ENCODE measurements at regions not wholly inside any gene's neighbourhood (a gene's known extent, or its start where the extent isn't known, plus 50 kb on each side); places are given as distances from the start of the nearest gene placed in this dataset.

DNA sequence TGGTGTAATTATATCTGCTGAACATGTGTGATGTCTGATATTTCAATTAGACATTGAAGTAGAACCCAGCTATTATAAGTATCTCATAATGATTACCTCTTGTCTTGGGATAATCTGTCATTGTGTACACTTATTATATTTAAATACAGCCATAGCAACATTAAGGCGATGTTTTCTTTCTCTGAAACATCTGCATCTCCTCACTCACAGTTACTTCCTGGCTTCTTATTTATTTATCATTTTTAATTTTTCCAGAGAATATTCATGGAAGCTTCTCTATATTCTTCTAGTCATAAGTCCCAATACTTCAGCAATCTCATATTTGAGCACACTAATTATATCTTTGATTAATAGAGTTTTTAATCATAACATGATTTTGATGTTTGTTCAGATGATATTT, 103.8 kb upstream of the FBN2 start:
- Histone ChIP-seq H3K4me2 (no peak overlapping the region), H3K4me3 (no peak overlapping the region), H3K9me3 (no peaks in the 10 kb centered on the region), H3K4me1 (no peaks in the 10 kb centered on the region), H3K27ac (no peak overlapping the region)
- FAIRE-seq: no peak
- WGBS (ENCODE audit: missing lambda C conversion rate): 84% methylated on average over 1 of the region's 1 CpG
- DNase-seq (ENCODE audit: low read depth in 1 of 2, low spot score in 1 of 2): no peak
- ChIA-PET POLR2A (no interaction called here), CTCF (no interaction called here)
- TF ChIP-seq FOXS1 (CRISPR knock-in tag; IDR thresholded peaks at IDR 0.05) (no peak), TP53 (CRISPR knock-in tag; IDR thresholded peaks at IDR 0.05) (no peak), EHF (CRISPR knock-in tag; IDR thresholded peaks at IDR 0.05) (no peak), ZSCAN20 (CRISPR knock-in tag; IDR thresholded peaks at IDR 0.05) (no peak), CHD2 (IDR thresholded peaks at IDR 0.05; ENCODE audit: low read length, partially characterized antibody) (no peak), MAFK (IDR thresholded peaks at IDR 0.05; ENCODE audit: partially characterized antibody) (no peak), HEYL (CRISPR knock-in tag; IDR thresholded peaks at IDR 0.05) (no peak), JUN (IDR thresholded peaks at IDR 0.05) (no peak), HOXA7 (CRISPR knock-in tag; IDR thresholded peaks at IDR 0.05) (no peak), ESRRA (IDR thresholded peaks at IDR 0.05; ENCODE audit: borderline replicate concordance, low read length) (no peak), TFCP2L1 (CRISPR knock-in tag; IDR thresholded peaks at IDR 0.05) (no peak), CHD4 (IDR thresholded peaks at IDR 0.05; ENCODE audit: borderline replicate concordance) (no peak), FOSB (CRISPR knock-in tag; IDR thresholded peaks at IDR 0.05) (no peak)
- TF ChIP-seq, protein P1, sequence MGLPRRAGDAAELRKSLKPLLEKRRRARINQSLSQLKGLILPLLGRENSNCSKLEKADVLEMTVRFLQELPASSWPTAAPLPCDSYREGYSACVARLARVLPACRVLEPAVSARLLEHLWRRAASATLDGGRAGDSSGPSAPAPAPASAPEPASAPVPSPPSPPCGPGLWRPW (IDR thresholded peaks at IDR 0.05): no peak
- TF ChIP-seq, protein P2, sequence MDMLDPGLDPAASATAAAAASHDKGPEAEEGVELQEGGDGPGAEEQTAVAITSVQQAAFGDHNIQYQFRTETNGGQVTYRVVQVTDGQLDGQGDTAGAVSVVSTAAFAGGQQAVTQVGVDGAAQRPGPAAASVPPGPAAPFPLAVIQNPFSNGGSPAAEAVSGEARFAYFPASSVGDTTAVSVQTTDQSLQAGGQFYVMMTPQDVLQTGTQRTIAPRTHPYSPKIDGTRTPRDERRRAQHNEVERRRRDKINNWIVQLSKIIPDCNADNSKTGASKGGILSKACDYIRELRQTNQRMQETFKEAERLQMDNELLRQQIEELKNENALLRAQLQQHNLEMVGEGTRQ (IDR thresholded peaks at IDR 0.05): no peak
- ATAC-seq: no peak

DNA sequence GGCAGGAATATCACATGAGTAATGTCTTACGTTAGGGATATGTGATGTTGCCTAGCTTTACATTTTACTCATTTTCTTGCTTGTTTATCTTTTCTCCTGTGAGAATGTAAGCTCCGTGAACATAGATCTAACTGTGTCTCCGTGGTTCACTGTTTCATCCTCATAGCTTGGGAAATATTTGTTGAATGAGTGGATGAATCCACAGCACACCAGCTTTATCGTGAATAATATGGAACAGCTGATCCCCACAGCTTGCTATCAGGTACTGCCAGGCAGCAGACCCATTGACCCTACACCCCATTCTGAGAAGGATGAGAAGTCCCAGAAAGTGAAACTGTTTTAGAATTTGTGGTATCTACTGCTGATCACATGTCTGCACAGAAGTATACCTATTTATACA, 106.8 kb upstream of the FBN2 start:
- Histone ChIP-seq H3K27ac (0 out of 6 replicates have a peak overlapping the region, but pooled peaks of 1 of the 2 experiments have one; percentile 18), H3K9me3 (no peaks in the 10 kb centered on the region), H3K4me2 (peak overlapping the region; percentile 65), H3K4me3 (no peak overlapping the region), H3K4me1 (no peaks in the 10 kb centered on the region)
- TF ChIP-seq TP53 (CRISPR knock-in tag; IDR thresholded peaks at IDR 0.05): no peak
- no peak for TF ChIP-seq EHF (CRISPR knock-in tag; IDR thresholded peaks at IDR 0.05)
- no peak for TF ChIP-seq FOSL2 (IDR thresholded peaks at IDR 0.05)
- TF ChIP-seq FOSL2 (CRISPR knock-in tag; IDR thresholded peaks at IDR 0.05): no peak
- TF ChIP-seq CHD2 (IDR thresholded peaks at IDR 0.05; ENCODE audit: low read length, partially characterized antibody): no peak
- TF ChIP-seq JUN (IDR thresholded peaks at IDR 0.05): no peak
- TF ChIP-seq HOXA7 (CRISPR knock-in tag; IDR thresholded peaks at IDR 0.05): no peak
- no peak for TF ChIP-seq ZSCAN20 (CRISPR knock-in tag; IDR thresholded peaks at IDR 0.05)
- TF ChIP-seq GATA3 (IDR thresholded peaks at IDR 0.05; ENCODE audit: borderline replicate concordance): no peak
- TF ChIP-seq, protein P3, sequence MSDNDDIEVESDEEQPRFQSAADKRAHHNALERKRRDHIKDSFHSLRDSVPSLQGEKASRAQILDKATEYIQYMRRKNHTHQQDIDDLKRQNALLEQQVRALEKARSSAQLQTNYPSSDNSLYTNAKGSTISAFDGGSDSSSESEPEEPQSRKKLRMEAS (IDR thresholded peaks at IDR 0.05): no peak
- TF ChIP-seq RFX5 (IDR thresholded peaks at IDR 0.05): no peak
- TF ChIP-seq NFE2L2 (conservative IDR thresholded peaks at IDR 0.05; ENCODE audit: low read length): no peak
- TF ChIP-seq, protein P4, sequence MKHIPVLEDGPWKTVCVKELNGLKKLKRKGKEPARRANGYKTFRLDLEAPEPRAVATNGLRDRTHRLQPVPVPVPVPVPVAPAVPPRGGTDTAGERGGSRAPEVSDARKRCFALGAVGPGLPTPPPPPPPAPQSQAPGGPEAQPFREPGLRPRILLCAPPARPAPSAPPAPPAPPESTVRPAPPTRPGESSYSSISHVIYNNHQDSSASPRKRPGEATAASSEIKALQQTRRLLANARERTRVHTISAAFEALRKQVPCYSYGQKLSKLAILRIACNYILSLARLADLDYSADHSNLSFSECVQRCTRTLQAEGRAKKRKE (CRISPR knock-in tag; IDR thresholded peaks at IDR 0.05; ENCODE audit: low read depth): no peak
- TF ChIP-seq ZFP36 (IDR thresholded peaks at IDR 0.05; ENCODE audit: borderline replicate concordance, partially characterized antibody): no peak
- TF ChIP-seq NR3C1 (IDR thresholded peaks at IDR 0.05): no peak
- no peak for TF ChIP-seq HDAC2 (IDR thresholded peaks at IDR 0.05)
- TF ChIP-seq, protein P5, sequence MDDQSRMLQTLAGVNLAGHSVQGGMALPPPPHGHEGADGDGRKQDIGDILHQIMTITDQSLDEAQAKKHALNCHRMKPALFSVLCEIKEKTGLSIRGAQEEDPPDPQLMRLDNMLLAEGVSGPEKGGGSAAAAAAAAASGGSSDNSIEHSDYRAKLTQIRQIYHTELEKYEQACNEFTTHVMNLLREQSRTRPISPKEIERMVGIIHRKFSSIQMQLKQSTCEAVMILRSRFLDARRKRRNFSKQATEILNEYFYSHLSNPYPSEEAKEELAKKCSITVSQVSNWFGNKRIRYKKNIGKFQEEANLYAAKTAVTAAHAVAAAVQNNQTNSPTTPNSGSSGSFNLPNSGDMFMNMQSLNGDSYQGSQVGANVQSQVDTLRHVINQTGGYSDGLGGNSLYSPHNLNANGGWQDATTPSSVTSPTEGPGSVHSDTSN (IDR thresholded peaks at IDR 0.05): no peak
- TF ChIP-seq POLR2AphosphoS2 (conservative IDR thresholded peaks at IDR 0.05; ENCODE audit: low read length): no peak
- TF ChIP-seq EP300 (IDR thresholded peaks at IDR 0.05): no peak
- no peak; a peak in 1 of 6 replicates for ATAC-seq
- FAIRE-seq: no peak
- WGBS (ENCODE audit: missing lambda C conversion rate): 18% methylated on average over 4 of the region's 4 CpGs
- DNase-seq (ENCODE audit: low read depth in 1 of 2, low spot score in 1 of 2): no peak
- POLR2A ChIA-PET: interaction anchor here (0.6 kb wide), 1 partner anchor 96 kb away, joined by 3 read pairs; no protein-coding TSS in a partner anchor
- CTCF ChIA-PET: no interaction called here
